ENCODE measurements at regions not wholly inside any gene's neighbourhood (a gene's known extent, or its start where the extent isn't known, plus 50 kb on each side); places are given as distances from the start of the nearest gene placed in this dataset.
"Not testable (repeated sequence)": the region's sequence is repeated elsewhere in the genome, so short reads cannot be mapped to it uniquely, and the experiment has no call there.

DNA sequence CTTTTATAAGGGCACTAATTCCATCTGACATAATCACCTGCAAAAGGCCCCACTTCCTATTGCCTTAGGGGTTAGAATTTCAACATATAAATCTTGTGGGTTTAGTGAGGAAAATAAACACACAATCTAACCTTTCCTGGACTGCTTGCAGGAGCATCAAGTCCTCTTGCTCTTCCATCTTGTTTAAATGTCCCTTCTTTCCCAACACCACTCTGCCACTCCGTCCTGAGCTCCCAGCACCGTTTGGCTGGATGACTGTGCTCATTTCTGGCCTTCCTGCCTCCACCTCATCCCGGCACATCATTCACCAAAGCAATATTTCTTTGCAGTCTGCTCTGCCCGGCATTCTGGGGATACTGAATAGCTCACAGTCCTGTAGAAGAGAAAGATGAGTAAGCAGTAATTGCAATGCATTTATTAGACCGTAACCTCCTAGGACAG is 247.8 kb downstream of the BCL2 start:
- DNase-seq = no peak

DNA sequence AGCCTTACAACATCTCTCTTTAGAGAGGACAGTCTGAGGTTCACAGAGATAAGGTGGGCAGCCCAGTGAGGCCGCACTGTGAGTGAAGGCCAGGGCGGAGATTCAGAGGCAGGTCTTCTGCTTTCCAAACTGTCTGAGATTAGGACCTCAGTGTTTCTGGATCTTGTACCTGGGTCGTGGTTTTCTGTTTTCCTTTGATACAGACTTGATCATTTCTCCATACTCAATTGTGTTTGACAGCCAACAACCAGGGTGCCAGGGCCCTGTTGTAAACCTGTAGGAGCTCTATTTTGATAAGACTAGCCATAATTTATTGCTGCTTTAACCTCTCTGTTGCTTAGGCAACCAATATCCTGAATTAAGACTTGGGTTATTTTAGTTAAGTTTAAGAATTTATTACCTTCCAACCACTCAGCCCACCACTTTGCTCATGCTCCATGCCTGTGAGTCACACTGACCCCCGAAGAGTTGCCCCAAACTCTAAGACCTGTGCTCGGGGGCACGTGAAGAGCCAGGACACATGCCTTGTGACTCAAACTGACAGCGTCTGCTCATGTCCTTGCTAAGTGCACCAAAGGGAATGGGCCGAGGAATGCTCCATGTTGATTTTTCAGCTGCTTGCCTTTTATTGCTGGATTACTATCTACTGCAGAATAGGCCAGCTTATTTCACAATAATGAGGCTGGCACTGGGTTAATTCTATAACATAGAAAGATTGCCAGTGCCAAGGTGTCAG is 248.6 kb downstream of the BCL2 start:
- DNase-seq = no peak

DNA sequence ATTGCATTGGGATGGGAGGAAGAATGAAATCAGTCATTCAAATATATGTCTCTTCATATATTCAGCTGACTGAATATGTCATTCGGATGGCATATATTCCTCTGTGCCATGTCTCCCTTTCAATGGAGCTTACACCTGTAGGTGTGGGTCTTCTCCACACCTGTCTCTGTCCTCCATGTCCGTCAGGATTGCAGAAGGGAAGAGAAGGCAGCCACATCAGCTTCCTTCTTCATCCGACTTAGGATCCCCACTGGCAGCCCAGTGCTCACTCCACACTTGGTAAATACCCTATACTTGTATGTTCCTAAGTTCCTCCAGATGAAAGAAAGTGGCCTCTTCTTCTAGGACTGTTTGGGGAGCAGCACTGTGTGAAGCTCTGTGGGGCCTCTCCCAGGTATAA is 250.1 kb downstream of the BCL2 start:
- no peak for DNase-seq

DNA sequence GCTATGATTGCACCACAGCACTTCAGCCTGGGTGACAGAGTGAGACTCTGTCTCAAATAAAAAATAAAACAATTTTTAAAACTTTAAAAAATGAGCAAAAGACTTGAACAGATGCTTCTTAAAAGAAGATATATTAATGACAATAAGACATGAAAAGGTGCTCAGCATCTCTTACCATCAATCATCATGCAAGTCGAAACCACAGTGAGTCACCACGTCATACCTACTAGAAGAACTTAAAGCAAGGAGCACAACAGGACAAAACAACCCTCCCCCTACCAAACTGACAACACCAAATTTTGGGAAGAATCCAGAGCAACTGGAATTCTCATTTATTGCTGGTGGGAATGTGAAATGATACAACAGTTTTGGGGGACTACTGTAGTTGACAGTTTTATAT is 251.6 kb downstream of the BCL2 start:
- DNase-seq = no peak

DNA sequence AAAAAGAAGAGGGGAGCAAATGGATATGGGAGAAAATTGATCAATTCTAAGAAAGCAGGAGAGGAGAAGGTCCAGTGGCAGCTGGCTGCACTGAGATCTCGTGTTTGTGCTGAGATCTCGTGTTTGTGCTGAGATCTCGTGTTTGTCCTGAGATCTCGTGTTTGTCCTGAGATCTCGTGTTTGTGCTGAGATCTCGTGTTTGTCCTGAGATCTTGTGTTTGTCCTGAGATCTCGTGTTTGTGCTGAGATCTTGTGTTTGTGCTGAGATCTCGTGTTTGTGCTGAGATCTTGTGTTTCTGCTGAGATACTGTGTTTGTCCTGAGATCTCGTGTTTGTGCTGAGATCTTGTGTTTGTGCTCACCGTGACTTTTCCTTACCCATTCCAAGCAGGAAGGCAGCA is 254.4 kb downstream of the BCL2 start:
- DNase-seq = no peak

DNA sequence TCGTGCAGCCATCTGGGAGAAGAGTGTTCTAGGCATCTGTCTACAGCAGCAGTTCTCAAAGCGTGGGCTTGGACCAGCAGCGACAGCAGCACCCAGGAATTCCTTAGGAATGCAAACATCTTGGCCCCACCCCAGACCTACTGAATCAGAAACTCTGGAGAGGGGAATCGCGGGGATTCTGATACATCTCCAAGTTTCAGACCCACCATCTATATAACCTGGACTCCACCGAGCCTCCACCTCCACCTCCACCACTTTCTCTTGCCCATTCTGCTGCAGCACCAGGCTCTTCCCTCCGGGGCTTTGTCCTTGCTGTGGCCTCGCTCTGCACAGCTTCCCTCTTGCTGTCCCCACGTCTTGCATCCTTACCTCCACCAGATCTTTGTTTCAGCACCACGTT is 256.4 kb downstream of the BCL2 start:
- DNase-seq = no peak

DNA sequence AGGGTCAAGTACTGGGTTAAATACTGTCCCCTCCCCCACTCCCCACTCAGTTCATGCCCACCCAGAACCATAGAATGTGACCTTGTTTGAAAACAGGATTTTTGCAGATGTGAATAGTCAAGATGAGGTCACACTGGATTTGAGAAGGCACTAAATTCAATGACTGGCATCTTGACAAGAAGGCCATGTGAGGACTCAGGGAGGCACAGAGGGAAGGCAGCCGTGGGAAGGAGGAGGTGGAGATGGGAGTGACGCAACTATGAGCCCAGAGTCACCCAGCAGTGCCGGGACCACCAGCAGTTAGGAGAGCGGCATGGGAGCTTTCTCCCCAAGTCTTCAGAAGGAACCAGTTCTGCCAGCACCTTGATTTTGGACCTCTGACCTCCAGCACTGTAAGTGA is 257.3 kb downstream of the BCL2 start:
- DNase-seq = no peak

DNA sequence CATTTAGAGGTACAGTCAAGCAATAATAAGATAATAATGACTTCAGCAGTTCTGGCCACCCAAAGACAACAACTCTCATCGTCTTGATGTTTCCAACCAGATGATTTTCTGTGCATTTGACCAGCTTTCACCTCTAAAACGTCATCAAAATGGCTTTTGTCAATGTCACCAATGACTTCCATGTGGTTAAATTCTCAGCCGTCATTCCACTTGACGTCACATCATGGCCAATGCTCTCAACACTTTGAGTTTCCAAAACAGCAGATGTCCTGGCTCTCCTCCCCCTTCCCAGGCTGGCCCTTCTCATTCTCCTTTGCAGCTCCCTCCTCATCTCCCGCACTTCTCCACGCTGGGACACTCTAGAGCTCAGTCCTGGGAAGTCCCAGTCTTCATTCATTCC is 258.3 kb downstream of the BCL2 start:
- no peak for DNase-seq

DNA sequence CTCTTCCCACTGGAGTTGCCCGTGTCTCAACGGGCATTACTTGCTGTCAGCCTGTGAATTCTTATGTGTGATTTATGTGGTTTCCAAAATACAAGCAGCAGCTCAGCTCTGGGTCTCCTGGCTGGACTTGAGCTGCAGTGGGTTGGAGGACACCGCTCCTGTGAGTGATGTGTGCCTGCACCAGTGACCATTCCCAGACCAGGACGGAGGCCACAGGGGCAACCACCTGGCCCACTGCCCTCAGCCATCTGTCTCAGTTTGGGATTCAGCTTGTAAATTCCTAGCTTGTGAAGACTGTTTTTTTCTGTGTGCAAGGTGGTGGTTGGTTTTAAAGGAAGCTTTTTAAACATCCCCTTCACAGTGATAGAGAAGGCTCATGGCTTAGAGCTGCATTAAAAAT is 261.0 kb downstream of the BCL2 start:
- DNase-seq = peak in 1 of 2 experiments; percentile 26

DNA sequence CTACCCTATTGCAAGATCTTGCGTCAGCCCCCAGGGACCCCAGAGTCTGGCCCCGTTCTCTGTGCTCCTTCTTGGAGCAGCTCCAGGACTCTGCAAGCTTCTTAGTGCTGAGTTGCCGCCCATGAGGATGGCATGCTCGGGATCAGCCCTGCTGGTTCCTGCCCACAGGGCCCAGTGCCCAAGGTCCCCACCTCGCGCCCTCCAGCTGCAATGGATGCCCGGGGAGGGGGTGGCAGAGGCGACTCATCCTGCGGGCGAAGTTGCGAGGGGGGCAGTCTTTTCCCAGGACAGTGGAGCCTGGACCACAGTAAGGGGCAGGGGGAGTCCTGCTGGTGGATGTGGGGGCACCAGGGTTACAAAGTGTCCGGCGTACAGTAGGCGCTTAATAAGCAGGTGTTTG is 261.9 kb downstream of the BCL2 start:
- DNase-seq = no peak

DNA sequence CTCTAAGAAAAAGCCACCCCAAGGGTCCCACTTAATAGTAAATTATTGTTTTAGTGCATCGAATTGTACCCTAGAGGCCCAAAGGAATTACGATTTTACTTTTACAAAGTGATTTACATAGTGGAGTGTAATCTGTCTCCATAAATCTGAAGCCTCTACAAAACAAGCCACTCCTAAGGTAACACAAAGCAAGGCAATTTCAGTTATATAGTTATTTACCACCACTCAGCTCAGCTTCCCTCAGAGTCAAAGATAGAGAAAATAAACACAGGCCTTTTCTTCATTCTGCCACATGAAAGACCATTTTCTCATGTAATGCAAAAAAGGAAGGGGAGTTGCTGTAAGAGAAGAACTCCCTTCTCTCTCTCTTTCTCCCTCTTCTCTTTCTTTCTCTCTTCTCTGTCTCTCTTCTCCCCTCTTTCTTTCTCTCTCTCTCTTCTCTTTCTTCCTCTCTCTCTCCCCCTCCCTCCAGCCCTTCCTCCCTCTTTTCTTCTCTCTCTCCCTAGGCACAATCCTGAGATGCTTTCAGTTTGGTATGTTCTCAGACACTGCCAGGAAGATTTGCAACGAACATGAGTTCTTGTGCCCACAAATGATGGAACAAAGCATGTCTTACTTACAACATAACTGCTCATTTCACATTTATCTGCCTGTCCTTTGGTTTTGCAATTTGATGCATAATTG is 264.5 kb downstream of the BCL2 start:
- DNase-seq = no peak

DNA sequence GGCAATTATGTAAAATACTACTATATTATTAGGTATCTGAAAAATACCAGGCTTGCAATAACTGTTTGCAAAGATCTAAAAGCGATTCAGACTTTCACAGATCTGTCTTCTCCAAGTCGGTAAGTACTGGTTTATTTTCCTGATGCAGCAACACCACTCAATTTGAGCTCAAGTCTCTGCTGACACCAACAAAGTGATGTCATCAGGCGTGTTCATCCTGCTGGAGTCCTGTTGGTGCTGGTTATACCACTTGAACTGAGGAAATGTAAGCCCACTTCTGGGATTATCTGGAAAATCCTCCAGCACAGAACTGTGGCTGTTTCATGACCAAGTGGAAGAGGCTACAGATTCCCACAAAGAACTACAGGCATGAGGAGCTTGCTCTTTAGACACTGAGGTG is 267.6 kb downstream of the BCL2 start:
- peak; percentile 32 to 73 for DNase-seq

DNA sequence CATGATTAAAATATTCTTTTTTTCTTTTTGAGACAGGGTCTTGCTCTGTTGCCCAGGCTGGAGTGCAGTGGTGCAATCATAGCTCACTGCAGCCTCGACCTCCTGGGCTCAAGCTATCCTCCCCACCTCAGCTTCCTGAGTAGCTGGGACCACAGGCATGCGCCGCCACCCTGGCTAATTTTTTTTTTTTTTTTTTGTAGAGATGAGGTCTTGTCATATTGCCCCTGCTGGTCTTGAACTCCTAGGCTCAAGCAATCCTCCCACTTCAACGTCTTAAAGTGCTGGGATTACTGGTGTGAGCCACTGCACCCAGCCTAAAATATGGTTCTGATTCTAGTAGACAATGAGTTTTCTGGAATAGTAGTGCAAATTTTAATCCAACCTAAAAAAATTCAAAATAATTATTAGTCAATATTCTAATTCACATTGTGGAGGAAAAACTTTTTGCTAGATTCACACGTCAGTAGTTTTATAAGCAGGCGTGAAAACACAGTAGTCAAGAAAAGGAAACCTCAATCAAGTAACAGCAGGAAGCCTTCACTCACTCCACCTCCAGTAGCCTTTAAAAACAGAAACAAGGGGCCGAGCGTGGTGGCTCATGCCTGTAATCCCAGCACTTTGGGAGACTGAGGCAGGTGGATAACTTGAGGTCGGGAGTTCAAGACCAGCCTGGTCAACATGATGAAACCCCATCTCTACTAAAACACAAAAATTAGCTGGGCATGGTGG is 268.7 kb downstream of the BCL2 start:
- not testable (repeated sequence) for DNase-seq

DNA sequence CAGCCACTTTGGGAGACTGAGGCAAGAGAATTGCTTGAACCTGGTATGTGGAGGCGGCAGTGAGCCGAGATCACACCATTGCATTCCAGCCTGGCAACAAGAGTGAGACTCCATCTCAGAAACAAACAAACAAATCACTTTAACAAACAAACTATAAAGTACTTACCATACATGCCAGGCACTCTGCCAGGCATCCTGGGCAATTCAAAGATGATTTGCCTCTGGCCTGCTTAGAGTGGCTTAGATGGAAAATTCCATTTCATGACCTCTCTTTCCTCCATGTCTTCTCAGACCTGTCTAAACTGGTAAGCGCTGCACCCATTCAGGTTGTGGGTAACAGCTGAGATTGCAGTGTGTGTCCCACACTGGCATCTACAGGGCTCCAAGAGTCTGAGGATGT is 273.2 kb downstream of the BCL2 start:
- no peak for DNase-seq

DNA sequence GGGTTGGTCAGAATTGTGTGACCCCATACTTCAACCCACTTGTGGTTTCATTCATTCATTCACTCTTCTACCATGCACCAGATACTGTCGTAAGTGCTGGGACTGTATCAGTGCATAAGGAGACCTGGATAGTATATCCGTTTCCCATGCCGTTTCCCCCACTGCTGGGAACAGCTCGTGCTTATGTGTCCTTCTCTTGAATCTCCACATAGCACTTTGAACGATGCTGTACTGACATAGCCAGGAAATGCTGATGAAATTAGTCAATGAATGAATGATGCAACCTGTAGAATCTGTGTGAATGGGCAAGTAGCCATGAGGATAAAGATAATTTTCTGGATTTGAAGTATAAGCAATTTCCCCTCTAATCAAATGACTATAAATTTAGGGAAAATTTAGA is 276.1 kb downstream of the BCL2 start:
- no peak for DNase-seq

DNA sequence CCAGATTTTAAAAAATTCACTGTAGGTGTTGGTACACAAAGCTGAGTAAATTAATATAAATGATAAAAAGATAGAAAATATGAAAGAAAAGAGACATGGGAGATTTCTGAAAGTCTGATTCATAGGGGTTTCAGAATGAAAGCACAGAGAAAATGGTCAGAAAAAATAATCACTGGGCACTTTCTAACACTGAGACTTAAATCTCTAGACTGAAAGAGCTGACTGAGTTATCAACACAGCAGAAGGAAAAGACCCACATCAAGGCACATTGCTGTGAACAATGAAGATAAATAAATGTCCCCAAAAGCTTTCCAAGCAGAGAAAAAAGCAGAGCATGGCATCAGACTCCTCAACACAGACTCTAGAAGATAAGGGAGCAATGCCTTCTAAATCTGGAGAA is 277.2 kb downstream of the BCL2 start:
- no peak for DNase-seq

DNA sequence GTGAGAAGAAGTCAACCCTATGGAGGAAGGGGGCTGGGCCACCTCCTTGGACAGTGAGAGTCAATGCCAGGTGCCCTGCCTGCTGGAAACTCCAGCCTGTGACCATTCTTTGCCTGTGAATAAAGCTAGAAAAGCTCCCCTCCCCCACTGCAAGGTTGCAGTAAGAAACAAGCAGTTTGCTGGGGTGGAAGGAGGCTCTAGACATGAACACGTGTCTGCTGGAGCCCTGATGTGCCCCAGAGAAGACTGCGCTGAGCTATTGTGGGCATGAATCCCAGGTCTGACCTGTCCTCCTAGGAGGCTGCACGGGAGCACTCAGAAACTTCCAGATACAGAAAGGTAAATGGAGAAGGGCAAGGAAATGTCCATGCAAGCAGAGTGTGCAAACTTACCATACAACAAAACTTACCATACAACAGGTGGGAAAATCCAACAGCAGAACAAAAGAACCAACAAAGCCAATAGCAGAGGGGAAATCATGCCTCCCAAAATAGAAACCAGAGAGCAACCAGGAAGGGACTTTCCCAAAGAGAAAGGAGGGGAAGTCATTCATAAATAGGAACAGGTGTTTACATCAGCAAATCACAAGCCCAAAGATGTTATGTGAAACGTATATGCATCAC is 278.7 kb downstream of the BCL2 start:
- no peak for DNase-seq

DNA sequence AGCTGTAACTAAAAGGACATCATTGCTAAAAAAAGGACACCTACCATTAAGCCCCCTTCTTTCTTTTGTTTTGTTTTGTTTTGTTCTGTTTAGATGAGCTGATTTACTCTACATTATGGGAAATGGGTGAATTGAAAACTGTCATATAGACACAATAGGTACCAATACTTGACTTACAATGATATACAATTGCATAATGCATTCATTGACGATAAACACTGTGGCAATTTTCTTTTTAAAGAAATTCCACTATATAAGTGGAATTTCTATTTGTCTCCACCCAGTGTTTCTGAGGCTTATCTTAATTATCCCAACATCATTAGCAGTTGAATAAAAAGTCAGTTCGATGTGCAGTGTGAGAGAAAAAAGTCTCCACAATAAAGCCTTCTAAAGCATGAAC is 282.1 kb downstream of the BCL2 start:
- no peak for DNase-seq

DNA sequence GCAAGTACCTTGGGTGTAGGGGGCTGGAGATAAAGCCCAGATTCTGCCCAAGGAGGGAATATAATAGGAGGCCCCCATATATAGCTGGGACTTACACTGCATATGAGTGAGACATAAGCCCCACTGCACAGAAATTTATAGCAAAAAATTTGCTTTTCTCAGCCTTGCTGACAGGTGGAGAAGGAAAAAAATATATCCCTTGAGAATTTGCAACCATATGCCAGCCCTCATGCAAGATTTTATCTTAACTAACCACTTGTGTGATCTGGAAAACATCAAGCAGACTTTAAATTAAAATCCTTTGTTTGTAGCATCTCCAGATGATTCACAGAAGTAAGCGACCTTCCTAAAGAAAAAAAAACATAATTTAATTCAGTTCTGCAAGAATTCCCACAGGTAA is 288.2 kb downstream of the BCL2 start:
- peak; percentile 40 to 86 for DNase-seq

Data from NCI-H524 (cell line).